Adrenal gland (tissue), 5 donors: ENCODE measurements at regions not wholly inside any gene's neighbourhood (a gene's known extent, or its start where the extent isn't known, plus 50 kb on each side); places are given as distances from the start of the nearest gene placed in this dataset.

Experiments
- POLR2A ChIP-seq, 2 donors: fragments of 450-650 bp; IDR thresholded peaks; one replicate each; pipeline ENCODE4 v1.6.1; 2017; ENCODE audit warnings: antibody characterized with exemption in 2 of 2, mild to moderate bottlenecking in 2 of 2, moderate library complexity in 1 of 2
- TF ChIP-seq, protein P1 (sequence below), 6 experiments: fragments of 450-650 bp in 4 of 6; fragments of 200-600 bp in 2 of 6; sonication (generic) in 1 of 6; IDR thresholded peaks; 1 replicate in 5 of 6; 2 replicates in 1 of 6; pipeline versions ENCODE4 v1.5.1 to v1.8.0; 2016 to 2021; ENCODE audit warnings: antibody characterized with exemption in 6 of 6, mild to moderate bottlenecking in 2 of 6, moderate library complexity in 1 of 6
- donor health status: DM: no; HTN: no; CAD: no.

DNA sequence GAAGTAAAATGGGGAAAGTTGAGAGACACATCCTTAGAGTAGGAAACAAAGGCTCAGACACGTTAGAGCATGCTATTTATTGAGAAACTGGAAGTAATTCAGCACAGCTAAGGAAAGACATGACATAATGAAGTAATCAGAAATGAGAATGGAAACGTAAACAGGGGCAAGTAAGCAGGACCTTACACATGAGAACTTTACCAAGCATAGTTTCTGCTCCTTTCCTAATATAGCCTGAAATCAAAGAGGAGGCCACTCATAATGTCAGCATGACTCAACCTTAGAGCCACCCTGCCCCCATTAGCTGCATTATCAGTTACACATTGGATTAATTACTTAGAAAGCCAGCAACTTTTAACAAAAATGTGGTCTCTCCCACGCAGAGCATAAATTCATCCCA, 558.3 kb upstream of the GRIA3 start:
- TF ChIP-seq, protein P1, sequence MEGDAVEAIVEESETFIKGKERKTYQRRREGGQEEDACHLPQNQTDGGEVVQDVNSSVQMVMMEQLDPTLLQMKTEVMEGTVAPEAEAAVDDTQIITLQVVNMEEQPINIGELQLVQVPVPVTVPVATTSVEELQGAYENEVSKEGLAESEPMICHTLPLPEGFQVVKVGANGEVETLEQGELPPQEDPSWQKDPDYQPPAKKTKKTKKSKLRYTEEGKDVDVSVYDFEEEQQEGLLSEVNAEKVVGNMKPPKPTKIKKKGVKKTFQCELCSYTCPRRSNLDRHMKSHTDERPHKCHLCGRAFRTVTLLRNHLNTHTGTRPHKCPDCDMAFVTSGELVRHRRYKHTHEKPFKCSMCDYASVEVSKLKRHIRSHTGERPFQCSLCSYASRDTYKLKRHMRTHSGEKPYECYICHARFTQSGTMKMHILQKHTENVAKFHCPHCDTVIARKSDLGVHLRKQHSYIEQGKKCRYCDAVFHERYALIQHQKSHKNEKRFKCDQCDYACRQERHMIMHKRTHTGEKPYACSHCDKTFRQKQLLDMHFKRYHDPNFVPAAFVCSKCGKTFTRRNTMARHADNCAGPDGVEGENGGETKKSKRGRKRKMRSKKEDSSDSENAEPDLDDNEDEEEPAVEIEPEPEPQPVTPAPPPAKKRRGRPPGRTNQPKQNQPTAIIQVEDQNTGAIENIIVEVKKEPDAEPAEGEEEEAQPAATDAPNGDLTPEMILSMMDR (IDR thresholded peaks at IDR 0.05): no peak
- no peak for TF ChIP-seq POLR2A (IDR thresholded peaks at IDR 0.05)
